GM12892 (cell line): ENCODE measurements at regions not wholly inside any gene's neighbourhood (a gene's known extent, or its start where the extent isn't known, plus 50 kb on each side); places are given as distances from the start of the nearest gene placed in this dataset.

Experiments used
- POLR2A ChIP-seq: IDR thresholded peaks from 2 replicates; pipeline ENCODE4 v1.6.1; 2011; ENCODE audit warnings: low read depth, low read length, control low read depth
- POLR2AphosphoS5 ChIP-seq: IDR thresholded peaks from 2 replicates; pipeline ENCODE4 v1.6.1; 2011; ENCODE audit warnings: low read depth, low read length, control low read depth
- TAF1 ChIP-seq: IDR thresholded peaks from 2 replicates; pipeline ENCODE4 v1.6.1; 2011; ENCODE audit warnings: low read depth, mild to moderate bottlenecking, control low read depth, low read length, borderline replicate concordance

- TF ChIP-seq POLR2AphosphoS5 (no peak), POLR2A (no peak), TAF1 (no peak)
Measured at GRCh38 chr10:131695496-131696165, 205.2 kb upstream of the PPP2R2D start.
